H1 (cell line): ENCODE measurements at regions not wholly inside any gene's neighbourhood (a gene's known extent, or its start where the extent isn't known, plus 50 kb on each side); places are given as distances from the start of the nearest gene placed in this dataset.

Experiments used
- CTCF ChIA-PET: fragments of 300-600 bp; sonication (Branson Sonifier 250); formaldehyde crosslinking; loops from one replicate; lab custom pipeline; 2021; ENCODE audit not compliant: partially characterized antibody; lab: Charles Lee
- POLR2A ChIA-PET: fragments of 300-600 bp; sonication (Branson Sonifier 250); formaldehyde crosslinking; loops from one replicate; lab custom pipeline; 2021; ENCODE audit warnings: inconsistent platforms; ENCODE audit not compliant: partially characterized antibody; lab: Charles Lee
- DNase-seq, 2 experiments: peaks; one replicate each; pipeline versions ENCODE4 v3.0.0 to v3.0.0-alpha.2; 2010 to 2022; ENCODE audit warnings: low spot score in 2 of 2, low read depth in 1 of 2, mixed read lengths in 1 of 2
- FAIRE-seq: peaks from 2 replicates; lab custom pipeline; 2011; peaks lifted over from hg19 to GRCh38; lab: Jason Lieb, UNC
- H2AFZ ChIP-seq: 2 replicates; pipeline ENCODE4 v1.8.1; 2012; ENCODE audit warnings: low read length, inconsistent platforms
- H2AK5ac ChIP-seq: 2 replicates; pipeline ENCODE4 v1.6.1; 2013; ENCODE audit warnings: low read depth, low read length
- H2BK120ac ChIP-seq: replicated peaks from 2 replicates; pipeline ENCODE3; 2013; ENCODE audit warnings: low read depth, low read length, inconsistent platforms
- H2BK12ac ChIP-seq: 2 replicates; pipeline ENCODE4 v1.6.1; 2013; ENCODE audit warnings: low read depth, low read length
- H2BK15ac ChIP-seq: 2 replicates; pipeline ENCODE4 v1.6.1; 2013; ENCODE audit warnings: low read length
- H2BK20ac ChIP-seq: 2 replicates; pipeline ENCODE4 v1.6.1; 2013; ENCODE audit warnings: low read length
- H2BK5ac ChIP-seq: 2 replicates; pipeline ENCODE4 v1.6.1; 2013; ENCODE audit warnings: low read depth, low read length
- H3K14ac ChIP-seq: 2 replicates; pipeline ENCODE4 v1.6.1; 2013; ENCODE audit warnings: inconsistent platforms; ENCODE audit not compliant: insufficient read length
- H3K18ac ChIP-seq: 2 replicates; pipeline ENCODE4 v1.6.1; 2013; ENCODE audit warnings: low read length; ENCODE audit errors: extremely low read depth
- H3K23ac ChIP-seq: 2 replicates; pipeline ENCODE4 v1.6.1; 2013; ENCODE audit warnings: inconsistent platforms; ENCODE audit not compliant: insufficient read length
- H3K23me2 ChIP-seq: 2 replicates; pipeline ENCODE4 v1.6.1; 2013; ENCODE audit warnings: low read depth, low read length
- H3K27ac ChIP-seq: 2 replicates; pipeline ENCODE4 v1.6.1; 2011; ENCODE audit warnings: low read depth, low read length, inconsistent platforms
- H3K27me3 ChIP-seq, 4 experiments: replicated peaks in 1 of 4; 1 replicate in 1 of 4; 2 replicates in 3 of 4; pipeline versions ENCODE4 v1.6.1 to v1.8.1; 2011 to 2013; ENCODE audit warnings: low read length in 3 of 4, mild to moderate bottlenecking in 3 of 4, inconsistent platforms in 2 of 4, mixed read lengths in 2 of 4, moderate library complexity in 1 of 4; ENCODE audit not compliant: control insufficient read depth in 3 of 4, insufficient read depth in 3 of 4; ENCODE audit errors: extremely low read depth in 1 of 4
- H3K36me3 ChIP-seq, 4 experiments: 2 replicates each; pipeline versions ENCODE4 v1.6.1 to v1.8.1; 2011 to 2013; ENCODE audit warnings: mild to moderate bottlenecking in 4 of 4, low read length in 3 of 4, moderate library complexity in 2 of 4, control low read depth in 1 of 4, inconsistent platforms in 1 of 4; ENCODE audit not compliant: insufficient read depth in 4 of 4, control insufficient read depth in 2 of 4
- H3K4ac ChIP-seq: replicated peaks from 2 replicates; pipeline ENCODE3; 2013; ENCODE audit warnings: low read length, low read depth, mixed read lengths, inconsistent platforms; ENCODE audit not compliant: insufficient read length
- H3K4me1 ChIP-seq, 4 experiments: replicated peaks in 1 of 4; 1 replicate in 1 of 4; 2 replicates in 3 of 4; pipeline versions ENCODE4 v1.6.1 to v1.8.1; 2011 to 2013; ENCODE audit warnings: low read length in 3 of 4, inconsistent platforms in 2 of 4, mixed read lengths in 1 of 4; ENCODE audit not compliant: insufficient read depth in 4 of 4, control insufficient read depth in 3 of 4
- H3K4me2 ChIP-seq, 2 experiments: 2 replicates each; pipeline versions ENCODE4 v1.6.1 to v1.8.1; 2011 to 2013; ENCODE audit warnings: low read depth in 2 of 2, low read length in 2 of 2, control low read depth in 1 of 2, inconsistent platforms in 1 of 2, mild to moderate bottlenecking in 1 of 2; ENCODE audit not compliant: insufficient read depth in 1 of 2
- H3K4me3 ChIP-seq, 4 experiments: fragments of 200-600, 300-600 bp in 1 of 4; sonication (generic), shearing (Covaris generic), sonication (Bioruptor Twin) in 1 of 4; 2 replicates each; pipeline versions ENCODE4 v1.5.1 to v1.8.1; 2011 to 2016; ENCODE audit warnings: low read length in 4 of 4, low read depth in 3 of 4, control low read depth in 2 of 4, inconsistent platforms in 2 of 4, mild to moderate bottlenecking in 2 of 4, mixed read lengths in 1 of 4, moderate library complexity in 1 of 4; ENCODE audit not compliant: insufficient read depth in 2 of 4; ENCODE audit errors: extremely low read depth in 1 of 4
- H3K56ac ChIP-seq: replicated peaks from 2 replicates; pipeline ENCODE3; 2013; ENCODE audit warnings: low read depth, mild to moderate bottlenecking, mixed read lengths, low read length, inconsistent platforms; ENCODE audit not compliant: insufficient read length
- H3K79me1 ChIP-seq: 2 replicates; pipeline ENCODE4 v1.6.1; 2013; ENCODE audit warnings: low read depth, low read length, control low read depth
- H3K79me2 ChIP-seq, 2 experiments: 2 replicates each; pipeline versions ENCODE4 v1.6.1 to v1.8.1; 2012 to 2013; ENCODE audit warnings: low read length in 2 of 2, mild to moderate bottlenecking in 2 of 2, inconsistent platforms in 1 of 2; ENCODE audit not compliant: insufficient read depth in 2 of 2, control insufficient read depth in 1 of 2
- H3K9ac ChIP-seq, 4 experiments: replicated peaks in 1 of 4; 1 replicate in 1 of 4; 2 replicates in 3 of 4; pipeline versions ENCODE4 v1.6.1 to v1.8.1; 2011 to 2013; ENCODE audit warnings: low read depth in 3 of 4, low read length in 3 of 4, control low read depth in 2 of 4, mild to moderate bottlenecking in 2 of 4, moderate library complexity in 2 of 4, inconsistent platforms in 1 of 4; ENCODE audit errors: extremely low read depth in 1 of 4
- H3K9me3 ChIP-seq, 2 experiments: 2 replicates each; pipeline versions ENCODE4 v1.6.1 to v1.8.1; 2012 to 2013; ENCODE audit warnings: mild to moderate bottlenecking in 2 of 2, moderate library complexity in 2 of 2, control low read depth in 1 of 2, inconsistent platforms in 1 of 2, low read depth in 1 of 2, low read length in 1 of 2, mixed read lengths in 1 of 2; ENCODE audit not compliant: insufficient read depth in 2 of 2
- H4K20me1 ChIP-seq, 2 experiments: replicated peaks in 1 of 2; 2 replicates each; pipeline versions ENCODE3 to v1.8.1; 2011 to 2013; ENCODE audit warnings: inconsistent platforms in 2 of 2, low read length in 2 of 2, mild to moderate bottlenecking in 1 of 2; ENCODE audit not compliant: insufficient read depth in 2 of 2, control insufficient read depth in 1 of 2
- H4K5ac ChIP-seq: 2 replicates; pipeline ENCODE4 v1.6.1; 2013; ENCODE audit warnings: low read length, low read depth, mixed read lengths, inconsistent platforms; ENCODE audit not compliant: insufficient read length
- H4K8ac ChIP-seq: 2 replicates; pipeline ENCODE4 v1.8.0; 2013; ENCODE audit warnings: mild to moderate bottlenecking, moderate library complexity, low read length, inconsistent platforms; ENCODE audit not compliant: insufficient read depth; ENCODE audit errors: extremely low read depth
- H4K91ac ChIP-seq: replicated peaks from 2 replicates; pipeline ENCODE3; 2013; ENCODE audit warnings: low read length, mixed read lengths, inconsistent platforms; ENCODE audit not compliant: insufficient read length
- ATF3 ChIP-seq: IDR thresholded peaks from 2 replicates; pipeline ENCODE4 v1.6.1; 2011; ENCODE audit warnings: low read depth, mild to moderate bottlenecking, low read length; ENCODE audit not compliant: insufficient read depth
- BACH1 ChIP-seq: IDR thresholded peaks from 2 replicates; pipeline ENCODE4 v1.6.1; 2012; ENCODE audit warnings: low read length, improper control_type of control experiment
- CBX8 ChIP-seq: fragments of 300-800, 300-1000 bp; sonication (generic); IDR thresholded peaks from 2 replicates; pipeline ENCODE4 v1.7.1; 2016; ENCODE audit warnings: low read depth, low read length, borderline replicate concordance
- FOSL1 ChIP-seq: IDR thresholded peaks from 2 replicates; pipeline ENCODE4 v1.6.1; 2011; ENCODE audit warnings: mild to moderate bottlenecking, low read depth, low read length, moderate library complexity; ENCODE audit not compliant: insufficient read depth
- HDAC6 ChIP-seq: IDR thresholded peaks from one replicate; pipeline ENCODE4 v1.7.1; 2012; ENCODE audit warnings: low read depth, mild to moderate bottlenecking, inconsistent platforms, low read length, moderate library complexity
- JUN ChIP-seq: IDR thresholded peaks from 2 replicates; pipeline ENCODE4 v1.6.1; 2011; ENCODE audit warnings: low read depth, mild to moderate bottlenecking, improper control_type of control experiment, low read length
- KDM5A ChIP-seq: fragments of 200-600 bp; IDR thresholded peaks from 2 replicates; pipeline ENCODE4 v1.7.1; 2012; ENCODE audit warnings: mild to moderate bottlenecking, low read length, inconsistent platforms, mixed read lengths
- MAFK ChIP-seq: IDR thresholded peaks from 2 replicates; pipeline ENCODE4 v1.6.1; 2012; ENCODE audit warnings: low read depth, mild to moderate bottlenecking, improper control_type of control experiment, low read length
- POU5F1 ChIP-seq: IDR thresholded peaks from 2 replicates; pipeline ENCODE4 v1.6.1; 2011; ENCODE audit warnings: low read depth, mild to moderate bottlenecking, low read length, moderate library complexity
- SIRT6 ChIP-seq: IDR thresholded peaks from one replicate; pipeline ENCODE4 v1.7.1; 2012; ENCODE audit warnings: low read length, inconsistent platforms
- SP1 ChIP-seq: IDR thresholded peaks from 2 replicates; pipeline ENCODE4 v1.6.1; 2011; ENCODE audit warnings: low read depth, low read length
- SP4 ChIP-seq: IDR thresholded peaks from 2 replicates; pipeline ENCODE4 v1.6.1; 2012; ENCODE audit warnings: low read length, inconsistent platforms
- TAF1 ChIP-seq: IDR thresholded peaks from 2 replicates; pipeline ENCODE4 v1.6.1; 2011; ENCODE audit warnings: mild to moderate bottlenecking, low read depth, low read length
- TEAD4 ChIP-seq: IDR thresholded peaks from 2 replicates; pipeline ENCODE4 v1.6.1; 2012; ENCODE audit warnings: low read depth, low read length, inconsistent platforms, mixed read lengths
- WGBS, 2 experiments: shearing (Covaris generic) in 1 of 2; methylation state at CpG; one replicate each; pipeline versions ENCODE4 v1.1.6 to v1.1.7; 2013 to 2015; ENCODE audit warnings: low lambda C conversion rate in 2 of 2, mixed read lengths in 2 of 2, inconsistent platforms in 1 of 2, low coverage in 1 of 2, missing lambda C conversion rate in 1 of 2; ENCODE audit not compliant: insufficient replicate concordance in 2 of 2, insufficient coverage in 1 of 2, insufficient read length in 1 of 2; ENCODE audit errors: extremely low coverage in 1 of 2, missing lambda C conversion rate in 1 of 2; 5-methylcytosine and 5-hydroxymethylcytosine counted together

GRCh38 chr2:66753257-66753656 lies 318.3 kb downstream of the MEIS1 start:
- no peak for DNase-seq
- ChIA-PET CTCF (no interaction called here), POLR2A (no interaction called here)
- Histone ChIP-seq H3K18ac (no peak overlapping the region), H2BK15ac (no peak overlapping the region), H3K36me3 (no peaks in the 10 kb centered on the region), H3K9me3 (no peaks in the 10 kb centered on the region), H2BK5ac (no peak overlapping the region), H3K23ac (no peak overlapping the region), H3K4ac (no peak overlapping the region), H3K4me1 (peaks cover 0 to 6% (median 2%) of the 10 kb centered on the region in 4 experiments; a peak in 3 of 7 replicates), H2BK12ac (no peak overlapping the region), H3K14ac (no peak overlapping the region), H3K27me3 (no peaks in the 10 kb centered on the region), H3K4me2 (no peak overlapping the region), H2BK20ac (no peak overlapping the region), H4K20me1 (no peaks in the 10 kb centered on the region), H2AK5ac (no peak overlapping the region), H2AFZ (no peak overlapping the region), H3K4me3 (no peak overlapping the region), H3K79me2 (no peaks in the 10 kb centered on the region), H3K23me2 (no peaks in the 10 kb centered on the region), H3K56ac (no peak overlapping the region), H3K79me1 (no peaks in the 10 kb centered on the region), H3K9ac (no peak overlapping the region), H4K91ac (no peak overlapping the region), H4K8ac (no peak overlapping the region), H4K5ac (no peak overlapping the region), H2BK120ac (no peak overlapping the region), H3K27ac (no peak overlapping the region)
- TF ChIP-seq JUN, result no peak
- no peak for TF ChIP-seq SP4
- no peak for TF ChIP-seq FOSL1
- no peak for TF ChIP-seq TEAD4
- TF ChIP-seq HDAC6, result no peak
- no peak for TF ChIP-seq MAFK
- TF ChIP-seq SP1, result no peak
- TF ChIP-seq BACH1, result no peak
- no peak for TF ChIP-seq KDM5A
- TF ChIP-seq SIRT6, result no peak
- TF ChIP-seq ATF3, result no peak
- no peak for TF ChIP-seq POU5F1
- TF ChIP-seq TAF1, result no peak
- TF ChIP-seq CBX8, result no peak
- 81% methylated on average over 1 of the region's 1 CpG; no CpG with 5 or more reads in 1 of the 2 experiments for WGBS, 2 experiments
- no peak for FAIRE-seq
